GM21528 (cell line): ENCODE measurements at regions not wholly inside any gene's neighbourhood (a gene's known extent, or its start where the extent isn't known, plus 50 kb on each side); places are given as distances from the start of the nearest gene placed in this dataset.
"Not testable (repeated sequence)": the region's sequence is repeated elsewhere in the genome, so short reads cannot be mapped to it uniquely, and the experiment has no call there.

Experiments used
- ATAC-seq: cut with Tn5 transposase; IDR thresholded peaks from one replicate; pipeline ENCODE4 v1.9.1; 2021; ENCODE audit warnings: mild to moderate bottlenecking, moderate library complexity; ENCODE audit not compliant: unreplicated experiment, low FRiP score

DNA sequence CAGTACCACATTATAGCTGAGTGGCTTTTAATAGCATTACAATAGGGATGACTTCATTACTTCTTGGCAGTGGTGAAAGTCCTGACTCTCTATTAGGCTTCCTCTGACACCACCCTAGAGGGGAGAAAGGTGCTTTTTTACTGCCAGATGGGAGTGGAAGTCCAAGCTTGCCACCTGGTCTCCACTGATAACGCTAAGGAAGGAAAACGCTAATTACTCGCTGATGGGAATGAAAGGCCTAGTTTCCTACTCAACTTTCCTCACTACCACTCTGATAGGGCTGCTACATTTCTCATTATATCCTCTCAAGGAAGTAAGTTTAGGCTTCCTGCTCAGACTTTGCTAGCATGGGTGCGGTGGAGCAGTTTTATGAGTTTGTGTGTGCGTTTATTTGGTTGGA is 62.3 kb upstream of the PAGE3 start:
- ATAC-seq, result no peak

DNA sequence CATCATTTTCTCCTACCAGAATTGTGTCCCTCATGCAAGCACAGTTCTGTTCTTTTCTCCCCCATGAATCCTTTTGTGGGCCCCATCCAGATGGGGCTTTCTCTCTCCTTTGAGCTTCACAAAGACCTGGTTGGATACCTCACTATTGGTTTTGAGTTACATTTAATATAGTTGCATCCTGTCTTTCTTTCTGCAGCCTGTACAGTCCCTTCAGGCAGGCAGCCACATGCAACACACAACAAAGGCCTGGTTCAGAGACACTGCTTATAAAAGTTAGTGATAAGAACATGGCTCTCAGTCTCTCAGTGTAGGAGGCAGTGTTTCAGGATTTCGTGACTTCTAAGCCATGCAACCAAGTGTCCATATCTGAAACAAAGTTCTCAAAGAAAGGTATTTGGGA is 70.6 kb upstream of the PAGE3 start:
- no peak for ATAC-seq

DNA sequence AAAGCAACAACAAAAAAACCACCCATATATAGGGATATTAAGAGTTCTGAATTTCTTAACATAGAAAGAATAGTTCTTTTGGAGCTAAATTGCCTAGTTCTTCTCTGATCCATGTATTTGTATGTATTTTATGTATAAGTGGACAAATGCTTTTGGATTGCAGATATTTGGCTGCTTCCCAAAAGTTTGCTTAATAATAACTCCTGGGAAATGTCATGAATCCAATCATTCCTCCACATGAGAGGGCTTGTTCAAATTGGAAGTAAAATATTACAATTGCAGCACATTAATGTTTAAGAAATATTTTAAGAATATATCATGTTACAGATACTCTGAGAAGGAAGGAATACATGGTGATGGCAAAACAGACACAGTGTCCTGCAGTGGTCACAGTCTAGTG is 71.5 kb upstream of the PAGE3 start:
- no peak for ATAC-seq

DNA sequence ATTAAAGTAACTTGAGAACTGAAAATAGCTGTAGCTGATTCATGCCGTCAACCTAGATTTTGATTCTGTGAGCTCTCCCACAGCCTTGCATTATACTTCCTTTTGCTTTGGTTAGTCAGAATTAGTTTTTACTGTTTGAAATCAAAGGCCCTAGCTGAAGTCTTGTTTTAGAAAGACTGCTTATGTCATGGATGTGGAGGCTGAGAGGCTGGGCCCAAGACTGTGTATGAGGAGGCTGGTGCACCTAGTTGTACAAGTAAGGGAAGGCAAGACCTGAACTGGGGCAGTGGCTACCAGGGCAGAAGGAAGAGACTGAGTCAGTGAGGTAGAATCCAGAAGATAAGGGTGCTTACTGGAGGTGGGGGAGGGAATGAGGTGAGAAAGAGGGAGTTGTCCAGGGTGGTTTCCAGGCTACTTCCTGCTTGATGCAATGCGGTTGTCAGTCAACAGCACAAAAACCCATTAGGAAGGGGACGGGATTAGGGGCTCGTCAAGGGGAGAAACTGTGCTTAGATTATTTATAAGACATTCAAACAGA is 76.2 kb upstream of the PAGE3 start:
- no peak for ATAC-seq

DNA sequence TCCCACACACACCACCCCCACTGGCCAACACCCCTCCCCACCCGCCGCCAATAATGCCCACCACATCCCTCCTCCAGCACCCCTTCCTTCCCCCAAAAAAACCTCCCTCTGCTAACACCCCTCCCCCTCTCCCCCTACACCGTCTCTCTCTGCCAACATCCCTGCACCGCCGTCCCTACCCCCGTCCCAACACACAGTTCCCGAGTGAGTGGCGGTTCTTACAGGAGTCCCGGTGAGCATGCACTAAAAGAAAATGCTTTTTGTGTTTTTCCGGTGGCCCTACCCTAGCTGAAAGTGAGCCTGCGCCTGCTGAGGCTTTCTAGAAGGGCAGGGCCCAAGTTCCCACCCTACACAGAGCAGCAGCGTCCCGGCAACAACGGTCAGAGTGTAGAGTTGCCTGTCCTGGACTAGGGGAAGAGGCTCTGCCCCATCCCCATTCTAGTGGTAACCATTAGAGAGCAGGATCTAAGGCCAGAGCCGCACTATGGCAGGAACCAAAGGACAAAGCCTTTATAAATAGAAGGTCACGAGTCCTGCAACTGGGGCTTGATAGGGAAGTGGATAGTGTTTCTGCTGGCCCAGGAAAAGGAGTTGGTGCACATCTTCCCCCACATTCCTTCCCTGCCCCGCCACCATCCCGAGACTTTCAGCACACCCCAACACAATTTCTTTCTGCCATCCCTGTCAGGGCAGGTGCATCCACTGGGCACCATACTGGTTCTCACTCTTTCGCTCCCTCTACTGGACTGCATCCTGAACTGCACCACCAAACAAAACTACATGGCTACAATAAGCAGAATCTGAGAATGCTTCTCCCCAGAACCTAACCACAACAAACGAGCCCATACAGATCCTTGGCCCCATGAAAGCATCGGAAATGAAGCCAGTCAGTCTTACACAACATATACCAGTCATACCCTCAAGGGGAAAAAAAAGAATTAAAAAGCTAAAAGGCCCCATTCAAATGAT is 78.1 kb upstream of the PAGE3 start:
- ATAC-seq, result peak; percentile 70

DNA sequence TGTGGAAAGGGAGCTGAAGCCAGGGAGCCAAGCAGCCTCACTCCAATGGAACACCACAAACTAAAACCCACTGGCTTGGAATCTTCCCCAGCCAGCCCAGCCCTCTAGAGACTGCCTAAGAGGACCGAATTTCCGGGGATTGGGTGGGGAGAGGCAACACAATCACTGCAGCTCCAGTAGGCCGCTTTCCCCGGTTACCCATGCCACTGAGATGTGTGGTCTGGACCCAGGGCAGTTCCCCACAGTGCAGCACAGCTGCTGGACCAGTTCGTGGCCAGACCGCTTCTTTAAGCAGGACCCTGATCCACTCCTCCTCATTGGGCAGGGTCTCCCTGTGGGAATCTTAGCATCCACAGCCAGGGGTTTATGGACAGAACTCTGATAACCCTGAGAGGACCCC is 91.9 kb upstream of the PAGE3 start:
- ATAC-seq, result no peak

DNA sequence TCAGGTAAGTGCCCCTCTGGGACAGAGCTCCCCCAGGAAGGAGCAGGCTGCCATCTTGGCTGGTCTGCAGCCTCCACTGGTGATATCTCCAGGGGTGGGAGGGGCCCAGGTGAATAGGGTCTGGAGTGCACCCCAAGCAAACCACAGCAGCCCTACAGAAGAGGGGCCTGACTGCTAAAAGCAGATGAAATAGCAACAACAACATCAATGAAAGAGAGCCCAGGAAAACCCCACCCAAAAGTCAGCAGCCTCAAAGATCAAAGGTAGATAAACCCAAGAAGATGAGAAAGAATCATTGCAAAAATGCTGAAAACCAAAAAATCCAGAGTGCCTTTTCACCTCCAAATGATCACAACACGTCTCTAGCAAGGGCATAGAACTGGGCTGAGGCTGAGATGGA is 92.5 kb upstream of the PAGE3 start:
- ATAC-seq, result no peak

DNA sequence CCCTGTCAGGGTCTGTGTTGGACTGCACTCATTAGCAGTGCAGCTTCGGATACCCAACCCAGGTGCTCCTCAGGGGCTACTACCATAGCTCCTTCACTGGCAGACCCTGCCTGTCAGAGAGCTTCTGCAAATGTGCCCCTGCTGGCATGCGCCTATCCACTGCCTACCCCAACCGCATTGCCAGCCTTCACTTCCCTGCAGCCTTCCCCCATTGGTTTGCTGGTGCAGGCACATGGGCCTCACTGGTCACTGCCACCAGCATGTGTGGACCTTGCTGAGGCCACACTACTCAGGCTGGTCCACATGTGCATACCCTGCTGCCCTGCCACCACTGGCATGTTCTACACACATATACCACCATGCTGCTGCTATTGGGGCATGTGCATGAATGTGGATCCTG is 72.5 kb upstream of the MAGEH1 start:
- no peak for ATAC-seq

DNA sequence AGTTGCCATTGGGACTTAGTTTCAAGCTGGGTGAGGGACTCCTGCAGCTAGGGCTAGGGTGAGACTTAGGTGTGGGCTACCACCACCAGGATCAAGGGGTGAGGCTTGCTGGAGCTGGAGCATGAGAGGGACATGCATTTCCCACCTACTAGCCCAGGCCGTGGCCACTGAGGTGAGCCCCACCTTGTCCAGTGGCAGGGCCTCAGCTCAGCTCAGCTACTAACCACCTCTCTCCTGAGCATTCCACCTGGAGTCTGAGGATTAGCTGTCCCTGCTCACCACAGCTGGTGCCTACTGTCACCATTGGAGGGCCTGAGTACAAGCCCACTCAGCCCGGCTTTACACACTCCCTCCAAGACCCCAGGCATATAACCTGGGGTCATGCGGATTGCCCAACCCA is 62.6 kb upstream of the MAGEH1 start:
- no peak for ATAC-seq

DNA sequence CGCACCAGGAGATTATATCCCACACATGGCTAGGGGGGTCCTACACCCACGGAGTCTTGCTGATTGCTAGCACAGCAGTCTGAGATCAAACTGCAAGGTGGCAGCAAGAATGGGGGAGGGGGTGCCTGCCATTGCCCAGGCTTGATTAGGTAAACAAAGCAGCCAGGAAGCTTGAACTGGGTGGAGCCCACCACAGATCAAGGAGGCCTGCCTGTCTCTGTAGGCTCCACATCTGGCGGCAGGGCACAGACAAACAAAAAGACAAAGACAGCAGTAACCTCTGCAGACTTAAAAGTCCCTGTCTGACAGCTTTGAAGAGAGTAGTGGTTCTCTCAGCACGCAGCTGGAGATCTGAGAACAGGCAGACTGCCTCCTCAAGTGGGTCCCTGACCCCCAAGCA is 55.1 kb upstream of the MAGEH1 start:
- ATAC-seq, result not testable (repeated sequence)
